AG04450 (cell line): ENCODE measurements at regions not wholly inside any gene's neighbourhood (a gene's known extent, or its start where the extent isn't known, plus 50 kb on each side); places are given as distances from the start of the nearest gene placed in this dataset.

ENCODE experiments used
- CTCF ChIA-PET: fragments of 300-600, 350-600 bp; formaldehyde crosslinking; extraction: SDS; loops from one replicate; lab custom pipeline; 2022; ENCODE audit warnings: antibody characterized with exemption, inconsistent platforms; lab: Charles Lee
- POLR2A ChIA-PET: fragments of 350-600 bp; formaldehyde crosslinking; extraction: SDS; loops from one replicate; lab custom pipeline; 2021; ENCODE audit warnings: antibody characterized with exemption, inconsistent platforms; lab: Yijun Ruan, JAX
- DNase-seq: peaks from one replicate; pipeline ENCODE4 v3.0.0-alpha.2; 2011; ENCODE audit warnings: low read depth, low spot score
- H3K27ac ChIP-seq: one replicate; pipeline ENCODE4 v1.5.1; 2012; ENCODE audit warnings: low read depth, low read length, control low read depth
- H3K27me3 ChIP-seq: one replicate; pipeline ENCODE4 v1.6.0; 2012; ENCODE audit warnings: low read length; ENCODE audit not compliant: control insufficient read depth, insufficient read depth
- H3K4me3 ChIP-seq: 2 replicates; pipeline ENCODE4 v1.5.1; 2011; ENCODE audit warnings: mild to moderate bottlenecking, low read depth, low read length, control low read depth
- H3K9me3 ChIP-seq: 2 replicates; pipeline ENCODE4 v1.5.1; 2012; ENCODE audit warnings: low read length; ENCODE audit not compliant: control insufficient read depth, insufficient read depth
- TF ChIP-seq, protein P1 (sequence below): IDR thresholded peaks from 2 replicates; pipeline ENCODE4 v1.5.1; 2011; ENCODE audit warnings: low read depth, low read length, control low read depth, inconsistent platforms

- no peak for DNase-seq
- CTCF ChIA-PET = interaction anchor here (9.2 kb wide), 1 partner anchor 371 kb away, joined by 365 read pairs; no protein-coding TSS in a partner anchor
- TF ChIP-seq, protein P1, sequence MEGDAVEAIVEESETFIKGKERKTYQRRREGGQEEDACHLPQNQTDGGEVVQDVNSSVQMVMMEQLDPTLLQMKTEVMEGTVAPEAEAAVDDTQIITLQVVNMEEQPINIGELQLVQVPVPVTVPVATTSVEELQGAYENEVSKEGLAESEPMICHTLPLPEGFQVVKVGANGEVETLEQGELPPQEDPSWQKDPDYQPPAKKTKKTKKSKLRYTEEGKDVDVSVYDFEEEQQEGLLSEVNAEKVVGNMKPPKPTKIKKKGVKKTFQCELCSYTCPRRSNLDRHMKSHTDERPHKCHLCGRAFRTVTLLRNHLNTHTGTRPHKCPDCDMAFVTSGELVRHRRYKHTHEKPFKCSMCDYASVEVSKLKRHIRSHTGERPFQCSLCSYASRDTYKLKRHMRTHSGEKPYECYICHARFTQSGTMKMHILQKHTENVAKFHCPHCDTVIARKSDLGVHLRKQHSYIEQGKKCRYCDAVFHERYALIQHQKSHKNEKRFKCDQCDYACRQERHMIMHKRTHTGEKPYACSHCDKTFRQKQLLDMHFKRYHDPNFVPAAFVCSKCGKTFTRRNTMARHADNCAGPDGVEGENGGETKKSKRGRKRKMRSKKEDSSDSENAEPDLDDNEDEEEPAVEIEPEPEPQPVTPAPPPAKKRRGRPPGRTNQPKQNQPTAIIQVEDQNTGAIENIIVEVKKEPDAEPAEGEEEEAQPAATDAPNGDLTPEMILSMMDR = no peak
Measured at GRCh38 chr13:26989957-26990713, 181.5 kb downstream of the USP12 start.

DNA sequence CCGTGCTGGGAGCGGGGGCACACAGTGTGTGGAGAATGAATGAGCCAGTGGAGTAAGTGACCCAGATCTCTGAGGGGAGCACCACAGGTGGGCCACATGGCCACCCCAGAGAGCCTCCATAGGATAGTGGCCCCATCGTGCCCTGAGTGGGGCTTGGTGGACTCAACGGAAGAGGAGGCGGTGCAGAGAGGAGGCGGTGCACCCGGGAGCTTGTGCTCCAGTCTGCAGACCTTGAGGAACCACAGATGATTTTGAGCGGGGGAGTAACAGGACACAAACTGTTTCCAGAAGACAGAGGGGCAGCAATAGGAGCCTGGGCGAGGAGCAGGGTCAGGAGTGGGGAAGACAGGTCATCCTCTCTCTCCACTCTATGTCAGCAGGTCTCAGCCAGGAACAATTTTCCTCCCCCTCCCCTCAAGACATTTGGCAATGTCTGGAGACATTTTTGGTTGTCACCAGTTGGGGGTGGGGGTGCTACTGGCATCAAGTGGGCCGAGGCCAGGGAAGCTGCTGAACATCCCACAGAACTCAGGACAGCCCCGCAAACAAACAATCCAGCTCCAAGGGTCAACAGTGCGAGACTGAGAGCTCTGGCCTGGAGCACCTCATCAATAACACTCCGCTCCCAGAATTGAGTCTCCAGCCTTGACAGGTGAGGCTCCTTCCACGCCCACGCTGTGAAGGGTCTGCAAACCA is 182.2 kb downstream of the USP12 start:
- no peak overlapping the region for H3K4me3 ChIP-seq
- POLR2A ChIA-PET = no interaction called here
- no peaks in the 10 kb centered on the region for H3K27me3 ChIP-seq
- H3K27ac ChIP-seq = no peak overlapping the region
- TF ChIP-seq, protein P1 = no peak
- no peaks in the 10 kb centered on the region for H3K9me3 ChIP-seq
- DNase-seq = no peak
- CTCF ChIA-PET = interaction anchor here (4.8 to 9.2 kb wide), 2 partner anchors 362 to 371 kb away, joined by 108 to 365 read pairs; no protein-coding TSS in a partner anchor

More at GRCh38 chr13:26989957-26990713, 181.5 kb downstream of the USP12 start:
- H3K9me3 ChIP-seq = no peaks in the 10 kb centered on the region
- H3K27me3 ChIP-seq = peaks cover 3% of the 10 kb centered on the region
- no peak overlapping the region for H3K4me3 ChIP-seq
- POLR2A ChIA-PET = interaction anchor here (0.6 kb wide), 1 partner anchor 320 kb away, joined by 3 read pairs; no protein-coding TSS in a partner anchor
- H3K27ac ChIP-seq = no peak overlapping the region

DNA sequence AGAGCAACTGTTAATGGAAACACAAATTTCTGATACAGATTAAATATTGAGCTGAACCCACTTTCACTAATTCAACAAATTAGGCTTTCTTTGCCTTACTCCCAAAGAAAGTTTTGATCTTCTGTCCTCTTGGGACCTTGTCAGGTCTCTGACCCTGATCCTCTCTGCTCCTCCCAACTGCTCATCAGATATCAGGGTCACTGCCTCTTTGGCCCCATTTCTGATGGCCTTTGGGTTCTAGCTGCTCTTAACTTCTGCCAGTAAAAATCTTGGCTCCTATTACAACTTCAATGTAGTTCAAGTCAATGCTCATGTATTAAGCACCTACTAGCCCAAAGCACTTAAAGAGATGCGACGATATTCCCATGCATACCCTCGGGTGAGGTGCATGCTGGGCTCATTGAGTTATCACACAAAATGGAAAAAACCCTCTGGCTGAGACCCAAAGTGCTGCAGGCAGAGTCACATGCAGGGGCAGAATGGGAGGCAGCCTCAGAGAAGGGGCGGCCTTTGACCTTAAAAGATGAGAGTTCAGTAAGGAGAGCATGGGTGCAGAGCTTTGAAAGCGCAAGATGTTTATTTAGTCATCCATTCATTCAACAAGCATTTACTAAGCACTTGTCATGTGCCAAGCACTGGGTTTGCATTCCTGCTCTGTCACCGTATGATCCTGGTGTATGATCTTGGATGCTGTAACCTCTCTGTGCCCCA is 183.4 kb downstream of the USP12 start:
- DNase-seq = no peak
- ChIA-PET CTCF (interaction anchor here (0.5 to 9.2 kb wide), 9 partner anchors 9 to 838 kb away, joined by 3 to 365 read pairs (median 4); partner anchors contain the start of gene RASL11A), POLR2A (no interaction called here)
- Histone ChIP-seq H3K9me3 (no peaks in the 10 kb centered on the region), H3K4me3 (no peak overlapping the region), H3K27ac (no peak overlapping the region), H3K27me3 (no peaks in the 10 kb centered on the region)
- TF ChIP-seq, protein P1 = no peak

- H3K9me3 ChIP-seq = no peaks in the 10 kb centered on the region
- DNase-seq = no peak
- ChIA-PET POLR2A (no interaction called here), CTCF (interaction anchor here (0.8 to 9.2 kb wide), 7 partner anchors 41 to 839 kb away, joined by 3 to 365 read pairs (median 4); partner anchors contain the start of gene RASL11A)
- H3K4me3 ChIP-seq = no peak overlapping the region
- TF ChIP-seq, protein P1 = no peak
- H3K27me3 ChIP-seq = no peaks in the 10 kb centered on the region
- no peak overlapping the region for H3K27ac ChIP-seq
Measured at GRCh38 chr13:26987486-26988013, 184.1 kb downstream of the USP12 start.
